ENCODE measurements at regions not wholly inside any gene's neighbourhood (a gene's known extent, or its start where the extent isn't known, plus 50 kb on each side); places are given as distances from the start of the nearest gene placed in this dataset.
"Not testable (repeated sequence)": the region's sequence is repeated elsewhere in the genome, so short reads cannot be mapped to it uniquely, and the experiment has no call there.

GRCh38 chr14:86404425-86404824, 874.5 kb downstream of the FLRT2 start:
- DNase-seq (ENCODE audit: low read depth) = no peak

- no peak for DNase-seq (ENCODE audit: low read depth)
These were observed 872.6 kb downstream of the FLRT2 start for GRCh38 chr14:86402545-86402944.

GRCh38 chr14:86391085-86391484, 861.1 kb downstream of the FLRT2 start:
- DNase-seq (ENCODE audit: low read depth) = no peak

GRCh38 chr14:86388216-86388615, 858.3 kb downstream of the FLRT2 start:
- DNase-seq (ENCODE audit: low read depth) = no peak

- DNase-seq (ENCODE audit: low read depth) = no peak
These were observed 843.9 kb downstream of the FLRT2 start for GRCh38 chr14:86373886-86374285.

- no peak for DNase-seq (ENCODE audit: low read depth)
These were observed 842.5 kb downstream of the FLRT2 start for GRCh38 chr14:86372402-86372801.

GRCh38 chr14:86364634-86365033, 834.7 kb downstream of the FLRT2 start:
- no peak for DNase-seq (ENCODE audit: low read depth)

GRCh38 chr14:86363576-86363975, 833.6 kb downstream of the FLRT2 start:
- DNase-seq (ENCODE audit: low read depth) = no peak

GRCh38 chr14:86363047-86363446, 833.1 kb downstream of the FLRT2 start:
- DNase-seq (ENCODE audit: low read depth) = no peak

GRCh38 chr14:86357876-86358275, 827.9 kb downstream of the FLRT2 start:
- DNase-seq (ENCODE audit: low read depth) = no peak

GRCh38 chr14:86357119-86357518, 827.2 kb downstream of the FLRT2 start:
- no peak for DNase-seq (ENCODE audit: low read depth)

GRCh38 chr14:86346818-86347384, 817.0 kb downstream of the FLRT2 start:
- DNase-seq (ENCODE audit: low read depth) = no peak

- DNase-seq (ENCODE audit: low read depth) = no peak
These were observed 804.4 kb downstream of the FLRT2 start for GRCh38 chr14:86334355-86334754.

GRCh38 chr14:86333493-86333892, 803.5 kb downstream of the FLRT2 start:
- no peak for DNase-seq (ENCODE audit: low read depth)

- no peak for DNase-seq (ENCODE audit: low read depth)
These were observed 801.4 kb downstream of the FLRT2 start for GRCh38 chr14:86331341-86331740.

GRCh38 chr14:86321151-86321550, 791.2 kb downstream of the FLRT2 start:
- DNase-seq (ENCODE audit: low read depth) = no peak

- DNase-seq (ENCODE audit: low read depth) = not testable (repeated sequence)
These were observed 782.3 kb downstream of the FLRT2 start for GRCh38 chr14:86312154-86312665.

- DNase-seq (ENCODE audit: low read depth) = no peak
These were observed 781.2 kb downstream of the FLRT2 start for GRCh38 chr14:86311151-86311550.

GRCh38 chr14:86310611-86311010, 780.7 kb downstream of the FLRT2 start:
- DNase-seq (ENCODE audit: low read depth) = no peak

- no peak for DNase-seq (ENCODE audit: low read depth)
These were observed 780.2 kb downstream of the FLRT2 start for GRCh38 chr14:86310148-86310547.

- DNase-seq (ENCODE audit: low read depth) = no peak
These were observed 775.1 kb downstream of the FLRT2 start for GRCh38 chr14:86305058-86305457.

- DNase-seq (ENCODE audit: low read depth) = no peak
These were observed 770.0 kb downstream of the FLRT2 start for GRCh38 chr14:86299994-86300393.

- no peak for DNase-seq (ENCODE audit: low read depth)
These were observed 766.2 kb downstream of the FLRT2 start for GRCh38 chr14:86296173-86296572.

GRCh38 chr14:86288336-86288735, 758.4 kb downstream of the FLRT2 start:
- DNase-seq (ENCODE audit: low read depth) = no peak

All from RPMI7951 (cell line).